Right forelimb (tissue), 1 donor: ENCODE measurements at regions not wholly inside any gene's neighbourhood (a gene's known extent, or its start where the extent isn't known, plus 50 kb on each side); places are given as distances from the start of the nearest gene placed in this dataset.

Experiments used
- DNase-seq: peaks from one replicate; pipeline ENCODE4 v3.0.0-alpha.2; 2018

DNA sequence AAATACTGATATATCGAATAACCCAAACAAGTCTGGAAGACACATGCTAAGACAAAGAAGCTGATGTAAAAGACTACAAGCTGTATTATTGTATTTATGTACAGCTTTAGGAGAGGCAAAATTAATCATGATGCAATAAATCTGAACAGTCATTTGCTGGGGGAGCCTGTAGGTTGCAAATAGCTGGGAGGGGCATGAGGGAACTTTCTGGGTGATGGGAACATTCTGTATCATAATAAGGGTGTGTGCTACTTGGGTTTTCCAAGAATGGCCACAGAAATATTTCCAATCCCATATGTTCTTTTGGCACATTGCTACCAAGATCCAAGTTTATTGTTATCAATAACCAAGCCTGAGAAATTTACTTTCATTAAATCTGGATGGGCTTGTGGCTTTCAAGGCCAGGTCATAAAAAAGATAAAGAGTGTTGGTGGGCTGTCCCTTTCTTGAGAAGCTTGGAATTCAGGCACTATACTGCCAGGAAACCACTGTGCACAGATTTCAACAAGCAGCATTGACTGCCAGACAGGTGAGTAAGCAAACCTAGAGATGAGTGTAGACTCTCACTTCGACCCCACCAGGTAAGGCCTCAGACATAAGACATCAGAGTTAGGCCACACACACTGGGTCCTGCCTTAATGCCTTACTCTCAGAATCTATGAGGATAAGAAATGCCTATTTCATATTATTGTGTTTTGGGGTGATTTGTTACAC, 629.7 kb upstream of the FZD8 start:
- DNase-seq, result no peak

DNA sequence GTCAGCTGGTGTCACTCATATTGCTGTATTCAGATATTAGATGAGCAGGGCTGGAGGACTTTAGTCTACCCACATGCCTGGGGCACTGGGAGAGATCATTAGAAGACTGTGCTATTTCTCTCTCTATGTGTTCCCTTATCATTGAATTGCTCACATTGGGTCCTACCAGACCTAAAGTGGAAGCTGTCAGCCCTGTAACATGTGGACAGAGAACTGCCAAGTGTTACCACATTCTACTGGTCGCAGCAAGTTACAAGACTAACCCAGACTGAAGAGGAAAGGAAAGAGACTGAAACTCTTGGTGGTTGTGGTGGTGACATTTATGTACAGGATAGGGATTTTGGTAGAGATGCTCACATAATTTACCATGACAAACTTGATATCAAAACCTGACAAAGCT, 627.1 kb upstream of the FZD8 start:
- DNase-seq, result no peak

DNA sequence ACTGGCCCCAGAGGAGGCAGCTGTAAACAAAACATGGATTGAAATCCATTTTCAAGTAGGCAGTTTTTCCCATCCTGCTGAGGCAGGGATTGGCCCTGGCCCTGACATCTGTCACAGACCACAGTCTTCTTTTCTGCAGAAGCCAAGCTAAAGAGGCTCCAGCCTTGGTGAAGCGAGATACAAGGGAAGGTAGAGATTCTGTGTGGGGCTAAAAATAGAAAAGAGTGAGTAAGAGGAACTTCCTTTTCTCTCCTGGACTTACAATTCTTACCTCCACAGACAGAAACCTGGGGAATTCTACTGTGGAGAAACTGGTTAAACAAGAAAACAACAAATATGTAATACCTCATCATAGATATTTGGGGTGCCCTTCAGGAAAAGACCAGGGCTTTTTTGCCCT, 624.8 kb upstream of the FZD8 start:
- no peak for DNase-seq

DNA sequence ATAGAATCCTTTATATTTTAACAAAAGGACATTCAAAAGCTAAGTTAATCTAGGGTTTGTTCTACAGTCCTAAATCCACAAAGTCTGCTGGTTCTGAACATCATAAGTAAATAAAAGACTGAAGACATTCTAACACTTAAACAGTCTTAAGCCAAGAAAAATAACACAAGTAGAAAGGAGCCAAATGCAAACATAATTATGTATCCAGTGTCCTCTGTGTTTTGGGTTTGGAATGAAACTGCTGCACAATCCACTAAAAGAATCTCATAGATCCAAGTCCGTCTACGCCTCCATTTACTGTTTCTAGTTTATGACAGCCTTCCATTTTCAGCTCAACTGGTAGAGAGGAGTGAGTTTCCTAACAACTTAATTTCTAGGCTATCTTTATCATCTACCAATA, 623.6 kb upstream of the FZD8 start:
- DNase-seq, result no peak

DNA sequence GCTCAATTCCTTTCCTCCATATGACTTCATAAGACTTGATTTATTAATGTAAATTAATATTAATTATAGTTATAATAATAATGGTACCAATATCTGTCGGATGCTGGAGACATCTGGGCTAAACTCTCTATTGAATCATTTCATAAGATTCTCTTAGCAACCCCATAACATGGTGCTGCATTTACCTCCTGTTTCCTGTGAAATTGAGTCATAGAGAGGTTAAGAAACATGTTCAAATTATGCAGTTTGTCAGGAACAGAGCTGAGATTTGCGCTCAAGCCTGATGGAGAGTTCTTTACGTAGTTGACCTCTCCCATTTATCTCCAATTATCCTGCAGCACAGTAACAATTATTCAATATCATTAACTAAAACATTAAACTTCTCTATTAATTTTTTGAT, 621.8 kb upstream of the FZD8 start:
- DNase-seq, result no peak

DNA sequence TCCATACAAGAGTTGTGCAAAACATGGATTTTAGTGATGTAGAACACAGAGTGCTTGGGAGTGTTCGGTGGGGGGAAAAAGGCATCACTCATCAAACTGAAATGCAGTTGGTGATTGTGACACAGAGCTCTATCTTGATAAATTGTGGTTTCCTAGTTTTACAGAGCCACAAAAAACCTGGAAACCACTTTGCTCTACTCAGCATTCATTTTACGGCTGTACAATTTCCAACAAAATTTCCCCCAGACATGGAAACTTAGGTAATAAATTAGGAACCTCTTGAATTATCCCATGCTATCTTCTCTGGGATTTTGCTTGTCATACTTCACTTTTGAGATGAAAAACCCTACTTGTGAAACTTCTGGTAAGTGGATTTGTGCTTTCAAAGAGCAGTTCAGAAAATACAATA, 614.9 kb upstream of the FZD8 start:
- no peak for DNase-seq

DNA sequence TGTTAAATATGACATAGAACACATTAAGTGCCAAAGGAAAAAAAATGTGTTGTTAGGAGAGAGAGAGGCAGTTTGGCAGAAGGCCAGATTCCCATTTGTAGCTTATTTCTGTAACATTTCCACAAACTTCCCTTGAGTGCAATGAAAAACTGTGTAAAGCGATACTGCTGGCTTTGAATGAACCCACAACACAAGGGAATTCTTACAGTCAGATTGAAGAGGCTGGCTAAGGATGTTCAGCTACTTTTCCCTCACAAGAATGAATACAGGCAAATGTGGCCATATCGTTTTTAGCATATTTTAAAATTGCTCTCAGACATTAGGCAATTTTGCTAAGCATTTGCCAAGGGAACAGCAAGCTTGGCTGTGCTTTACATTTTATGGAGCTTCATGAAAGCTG, 614.1 kb upstream of the FZD8 start:
- peak; percentile 51 for DNase-seq

DNA sequence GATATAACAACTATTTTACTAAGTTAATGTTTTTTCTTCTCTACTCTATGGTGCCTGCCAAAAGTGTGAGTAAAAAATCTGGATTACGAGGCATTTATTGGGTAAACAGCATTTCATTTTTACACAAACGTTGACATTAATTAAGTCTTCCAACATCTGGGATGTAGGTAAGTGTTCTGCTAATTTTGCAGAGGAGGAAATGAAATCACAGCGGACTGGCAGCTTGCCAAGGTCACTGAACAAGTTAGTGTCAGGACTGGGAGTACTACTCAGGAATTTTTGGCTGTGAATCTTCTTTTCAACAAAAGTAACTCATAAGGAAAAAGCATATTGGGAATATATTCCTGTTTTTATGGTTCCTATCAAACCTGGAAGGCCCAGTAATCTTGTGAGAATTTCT, 612.1 kb upstream of the FZD8 start:
- DNase-seq, result peak; percentile 51

DNA sequence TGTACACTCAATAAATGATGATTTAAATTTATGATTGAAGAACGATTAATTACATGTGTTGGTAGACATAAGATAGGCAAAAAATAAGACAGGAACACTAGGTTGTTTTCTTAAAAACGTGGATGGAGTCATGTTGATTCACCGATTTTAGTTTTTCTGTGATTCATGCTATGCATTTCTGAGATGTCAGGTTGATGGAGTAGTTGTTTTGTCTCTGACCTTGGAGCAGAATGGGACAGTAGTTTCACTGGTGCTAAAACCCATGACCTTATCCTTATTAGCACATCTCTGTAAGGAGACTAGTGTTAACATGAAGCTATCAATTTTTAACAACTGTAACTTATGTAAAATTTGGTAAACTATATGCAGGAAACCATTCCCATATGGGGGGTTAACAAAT, 611.6 kb upstream of the FZD8 start:
- DNase-seq, result no peak

DNA sequence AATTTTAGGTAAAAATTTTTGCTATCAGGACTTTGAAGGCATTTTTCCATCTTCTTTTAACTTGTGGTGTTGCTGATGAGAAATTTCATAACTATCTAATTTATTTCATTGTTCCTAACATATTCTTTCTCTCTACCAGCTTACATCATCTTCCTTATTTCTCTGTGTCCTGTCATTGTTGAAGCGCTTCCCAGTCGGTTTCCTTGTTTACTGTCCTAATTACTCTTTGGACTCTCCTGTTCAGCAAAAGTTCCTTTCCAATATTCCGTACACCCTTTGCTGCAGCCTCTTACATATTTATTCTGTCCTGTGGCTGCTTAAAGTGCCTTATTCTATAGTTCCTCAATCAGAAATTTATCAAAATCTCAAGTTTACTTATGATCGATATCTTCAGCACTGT, 609.0 kb upstream of the FZD8 start:
- DNase-seq, result no peak

DNA sequence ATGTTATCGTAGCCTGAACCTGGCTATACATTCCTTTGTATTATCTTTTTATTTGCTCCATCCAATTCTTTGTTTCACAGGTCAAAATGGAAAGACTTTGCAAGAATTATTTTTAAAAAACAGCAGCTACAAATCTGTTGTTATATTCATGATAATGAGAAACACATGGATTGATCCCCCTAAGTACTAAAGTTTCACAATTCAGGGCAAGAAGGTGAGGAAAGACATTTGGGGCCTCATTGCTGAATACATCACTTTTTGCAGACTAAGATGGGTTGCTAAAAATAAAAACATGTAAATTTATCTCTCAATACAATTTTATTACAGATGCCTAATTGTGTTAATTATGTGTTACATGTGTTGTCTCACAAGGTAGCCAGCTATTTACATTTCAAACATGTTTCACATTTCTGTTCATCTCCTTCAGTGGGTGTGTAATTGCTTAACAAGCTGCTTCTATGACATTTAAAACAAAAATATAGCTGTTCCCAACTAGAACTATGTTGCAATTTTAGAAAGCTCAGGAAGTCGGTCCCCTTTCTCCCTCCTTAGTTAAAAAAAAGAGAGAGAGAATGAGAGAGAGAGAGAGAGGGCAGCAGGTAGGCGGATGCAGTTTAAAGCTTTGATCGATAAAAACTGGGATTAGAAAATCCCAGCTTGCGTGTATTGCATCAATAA, 606.3 kb upstream of the FZD8 start:
- DNase-seq, result no peak

DNA sequence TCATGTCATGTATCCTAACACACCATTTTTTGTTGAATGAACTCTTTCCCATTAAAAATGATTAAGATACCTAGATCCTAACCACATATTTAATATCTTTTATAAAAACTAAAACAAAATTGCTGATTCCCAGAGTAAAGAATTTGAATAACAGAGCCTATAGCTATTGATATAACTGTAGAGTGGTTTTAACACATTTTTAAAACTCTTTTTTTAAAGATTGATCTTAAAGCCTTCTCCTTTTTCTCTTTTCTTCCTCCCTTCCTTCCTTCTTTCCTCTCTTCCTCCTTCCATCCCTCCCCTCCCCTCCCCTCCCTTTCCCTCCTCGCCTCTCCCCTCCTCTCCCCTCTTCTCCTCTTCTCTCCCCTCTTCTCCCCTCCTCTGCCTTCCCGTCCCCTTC, 605.4 kb upstream of the FZD8 start:
- DNase-seq, result no peak

DNA sequence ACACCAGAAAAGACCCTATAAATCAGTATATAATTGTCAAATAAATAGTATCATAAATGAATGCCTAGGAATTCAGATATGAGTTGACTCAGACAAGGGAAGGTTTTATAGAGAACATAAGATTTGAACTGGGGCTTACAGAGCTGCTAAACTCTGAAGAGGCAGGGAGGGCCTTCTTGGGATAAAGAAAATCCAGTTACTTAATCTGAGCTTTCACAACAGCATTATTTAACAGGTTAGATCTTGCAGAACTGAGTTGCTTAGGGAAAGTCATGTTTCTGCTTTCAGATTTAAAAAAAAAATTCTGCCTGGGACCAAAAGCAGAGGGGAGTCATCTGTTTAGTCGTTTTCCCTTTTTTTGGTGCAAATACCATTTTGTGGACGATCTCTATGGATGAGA, 594.8 kb upstream of the FZD8 start:
- no peak for DNase-seq

DNA sequence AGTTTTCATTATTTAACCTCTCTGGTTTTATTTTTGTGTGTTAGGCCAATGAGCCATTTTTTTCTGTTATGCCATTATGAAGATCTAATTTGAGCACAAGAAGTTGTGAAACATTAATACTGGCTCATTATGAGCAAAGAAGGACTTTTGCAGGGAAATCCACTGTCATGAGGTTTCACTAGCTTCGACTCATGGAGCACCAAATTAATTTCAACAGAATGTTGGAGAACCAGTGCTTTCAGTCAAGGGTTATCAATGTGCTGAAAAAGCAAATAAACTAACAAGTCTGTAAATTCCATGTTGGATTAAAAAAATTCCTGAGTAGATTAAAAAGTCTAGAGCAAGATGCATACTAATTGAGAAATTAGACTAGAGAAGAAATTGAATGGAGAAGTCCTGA, 594.2 kb upstream of the FZD8 start:
- DNase-seq, result no peak

DNA sequence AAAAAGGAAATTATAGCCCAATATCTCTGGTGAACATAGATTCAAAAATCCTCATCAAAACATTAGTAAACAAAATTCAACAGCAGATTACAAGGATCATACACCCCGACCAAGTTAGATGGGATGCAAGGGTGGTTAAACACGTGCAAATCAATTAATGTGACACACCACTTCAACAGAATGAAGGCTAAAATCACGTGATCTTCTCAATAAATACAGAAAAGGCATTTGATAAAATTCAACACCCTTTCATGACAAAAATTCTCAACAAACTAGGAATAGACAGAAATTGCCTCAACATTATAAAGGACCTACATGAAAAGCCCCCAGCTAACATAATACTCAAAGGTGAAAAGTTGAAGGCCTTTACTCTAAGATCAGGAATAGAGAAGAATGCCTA, 590.8 kb upstream of the FZD8 start:
- no peak for DNase-seq

DNA sequence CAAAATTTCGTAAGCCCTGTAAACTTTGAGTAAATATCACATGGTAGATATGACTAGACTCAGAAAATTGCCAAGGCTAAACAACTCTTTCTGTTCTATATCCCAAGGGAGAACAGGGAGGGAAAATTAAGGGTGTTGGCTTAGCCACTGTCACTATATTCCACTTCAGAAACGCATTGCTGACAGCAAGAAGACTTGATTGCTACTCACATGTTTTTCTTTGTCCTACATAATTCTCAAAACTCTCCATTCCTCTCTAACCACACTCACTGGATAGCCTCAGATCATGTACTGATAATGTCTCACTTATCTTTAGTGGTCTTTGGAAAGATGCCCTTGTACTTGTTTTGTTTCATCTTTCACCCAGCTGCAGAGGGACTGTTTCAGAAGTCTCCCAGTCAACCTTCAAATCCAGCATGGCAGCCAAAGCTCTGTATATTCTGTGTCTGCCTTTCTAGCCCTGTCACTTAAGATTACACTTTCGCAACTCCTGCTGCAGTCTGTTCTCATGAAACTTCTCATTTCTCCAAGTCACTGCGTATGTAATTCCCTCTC, 582.4 kb upstream of the FZD8 start:
- no peak for DNase-seq

DNA sequence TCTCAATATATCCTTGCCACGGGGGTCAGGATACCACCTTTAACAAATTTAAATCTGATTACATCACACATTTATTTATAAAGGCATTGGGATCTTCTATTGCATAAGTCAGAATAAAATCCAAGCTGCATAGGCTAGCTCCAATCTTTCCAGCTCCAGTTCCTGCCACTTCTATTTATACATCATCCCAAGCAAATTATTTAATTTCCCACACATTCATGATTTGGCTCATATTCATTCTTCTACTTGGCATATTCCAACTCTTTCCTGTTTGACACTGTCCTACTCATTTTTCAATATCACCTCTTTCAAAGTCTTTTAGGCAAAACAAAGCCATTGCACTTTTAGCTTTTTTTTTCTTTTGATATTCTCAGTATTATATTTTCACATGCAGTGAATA, 579.0 kb upstream of the FZD8 start:
- DNase-seq, result no peak

DNA sequence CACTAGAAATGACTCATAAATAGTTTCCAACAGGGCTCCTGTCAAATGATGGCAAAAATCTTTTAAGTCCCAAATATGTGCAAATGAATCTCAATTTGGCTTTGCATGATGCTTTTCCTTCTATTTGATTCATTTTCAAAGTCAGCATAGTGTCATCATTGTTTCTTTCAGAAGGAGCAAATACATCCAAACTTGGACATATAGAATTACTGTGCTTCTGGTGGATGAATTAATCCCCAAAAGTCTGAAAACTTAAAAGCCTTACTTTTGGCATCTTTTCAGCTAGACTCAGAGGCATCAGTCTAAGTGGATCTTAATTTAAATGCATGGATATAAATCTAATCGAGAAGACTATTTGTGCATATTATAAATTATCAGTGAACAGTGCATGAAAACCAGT, 578.1 kb upstream of the FZD8 start:
- DNase-seq, result no peak

DNA sequence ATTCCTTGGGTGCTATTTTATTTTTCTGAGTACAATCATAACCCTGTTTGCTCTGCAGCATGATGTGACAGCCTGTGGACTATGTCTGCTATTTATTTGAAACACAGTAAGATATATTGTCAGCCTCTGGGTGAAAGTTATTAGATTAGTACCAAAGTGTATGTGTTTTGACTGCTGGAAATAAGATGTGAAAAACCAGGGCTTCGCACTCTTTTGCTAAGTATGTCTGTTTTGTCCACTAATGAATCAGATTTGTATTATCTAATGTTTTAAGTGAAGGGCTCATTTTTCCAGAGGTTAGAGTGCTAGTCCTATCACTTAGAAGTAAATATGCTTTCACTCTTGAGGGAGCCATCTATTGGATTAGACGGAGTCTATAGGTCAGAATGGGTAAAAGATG, 569.8 kb upstream of the FZD8 start:
- DNase-seq, result no peak

DNA sequence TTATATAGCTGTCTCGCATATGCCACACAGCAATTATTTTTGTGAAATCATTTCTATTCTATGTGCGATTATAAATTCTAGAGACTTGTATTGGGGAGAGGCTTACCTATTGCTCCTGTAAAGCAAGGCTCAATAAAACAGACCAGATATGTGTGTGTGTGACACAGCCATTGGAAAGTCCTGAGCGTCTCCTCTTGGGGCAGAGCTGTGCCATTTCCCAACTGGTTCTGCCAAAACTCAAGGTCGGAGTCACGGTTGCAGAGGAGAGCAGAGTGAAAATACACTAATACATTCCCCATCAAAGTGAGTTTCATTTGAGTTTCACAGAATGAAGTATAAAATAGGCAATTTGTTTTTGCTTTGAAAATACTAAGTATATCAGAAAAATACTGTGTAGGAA, 567.4 kb upstream of the FZD8 start:
- DNase-seq, result no peak

DNA sequence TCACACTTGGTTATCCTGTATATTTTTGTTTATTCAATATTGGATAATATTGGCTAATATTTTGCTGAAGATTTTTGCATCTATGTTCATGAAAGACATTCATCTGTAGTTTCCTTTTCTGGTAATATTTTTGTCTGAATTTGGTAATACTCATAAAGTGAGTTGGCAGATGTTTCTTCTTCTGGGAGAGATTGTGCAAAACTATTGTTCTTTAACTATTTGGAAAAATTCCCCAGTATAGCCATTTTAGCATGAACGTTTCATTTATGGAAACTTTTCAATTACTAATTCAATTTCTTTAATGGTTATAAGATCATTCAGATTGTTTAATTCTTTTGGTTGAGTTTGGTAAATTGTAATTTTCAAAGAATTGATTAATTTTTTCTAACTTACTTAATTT, 560.8 kb upstream of the FZD8 start:
- no peak for DNase-seq

DNA sequence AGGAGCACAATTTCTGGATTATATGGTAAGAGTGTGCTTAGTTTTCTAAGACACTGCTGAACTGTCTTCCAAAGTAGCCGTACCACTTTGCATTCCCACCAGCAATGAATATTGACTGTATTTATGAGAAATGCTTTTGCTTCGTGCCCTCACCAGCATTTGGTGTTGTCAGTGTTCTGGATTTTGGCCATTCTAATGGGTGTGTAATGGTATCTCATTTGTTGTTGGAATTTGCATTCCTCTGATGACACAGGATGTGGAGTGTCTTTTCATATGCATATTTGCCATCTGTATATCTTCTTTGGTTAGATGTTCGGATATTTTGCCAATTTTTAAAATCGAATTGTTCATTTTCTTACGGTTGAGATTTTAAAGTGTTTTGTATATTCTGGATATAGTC, 558.5 kb upstream of the FZD8 start:
- DNase-seq, result no peak

DNA sequence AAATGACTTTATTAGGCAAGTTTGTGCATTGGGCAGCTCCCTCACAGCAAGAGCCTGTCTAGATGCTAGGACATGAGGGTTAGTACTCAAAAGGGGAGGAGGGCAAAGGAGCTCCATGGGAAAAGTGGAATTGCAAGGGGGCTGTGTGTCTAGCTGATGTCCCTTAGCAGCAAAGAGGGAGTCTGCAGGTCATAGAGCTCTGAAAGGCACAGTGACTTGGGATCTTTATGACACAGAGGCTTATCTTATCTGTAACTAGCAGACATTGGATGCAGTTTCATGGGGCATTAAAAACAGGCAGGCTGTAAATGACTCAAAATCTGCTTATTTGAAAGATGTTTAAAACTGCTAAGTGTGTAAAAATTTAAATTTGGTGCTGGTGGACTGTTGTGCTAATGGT, 556.2 kb upstream of the FZD8 start:
- DNase-seq, result no peak

DNA sequence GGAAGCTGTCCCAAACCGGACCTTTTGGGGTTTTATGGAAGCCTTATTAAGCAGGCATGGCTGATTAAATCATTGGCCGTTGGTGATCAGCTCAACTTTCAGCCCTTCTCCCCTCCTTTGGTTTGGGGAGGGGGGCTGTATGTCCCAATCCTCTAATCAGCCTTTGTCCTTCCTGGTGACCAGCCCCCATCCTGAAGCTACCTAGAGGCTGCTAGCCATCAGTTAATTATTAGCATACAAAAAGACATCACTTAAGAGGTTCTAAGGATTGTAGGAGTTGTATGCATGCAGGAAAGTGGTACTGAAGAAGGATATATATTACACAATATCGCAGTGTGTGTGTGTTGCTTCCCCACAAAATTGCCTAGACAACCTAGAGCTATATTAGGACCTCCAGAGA, 553.3 kb upstream of the FZD8 start:
- no peak for DNase-seq

DNA sequence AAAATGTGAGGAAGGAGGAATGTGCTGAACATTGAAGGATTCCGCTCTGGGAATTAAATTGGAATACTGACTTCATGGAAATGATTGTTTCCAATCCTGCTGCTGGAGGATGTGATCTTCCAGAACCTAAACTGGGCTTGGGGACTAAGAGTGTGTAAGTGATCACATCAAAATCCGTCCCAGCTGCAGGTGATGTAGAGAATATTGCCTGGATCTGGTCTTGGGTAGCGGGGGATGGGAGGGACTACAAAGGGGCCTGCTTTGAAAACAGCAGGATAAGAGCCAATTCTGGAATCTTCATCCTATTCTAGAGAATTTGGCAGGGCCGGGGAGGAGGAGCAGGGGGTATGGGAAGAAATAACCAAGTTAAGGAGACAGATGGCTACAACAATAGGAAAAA, 552.2 kb upstream of the FZD8 start:
- peak; percentile 54 for DNase-seq
